MM.1S (cell line): ENCODE measurements at regions not wholly inside any gene's neighbourhood (a gene's known extent, or its start where the extent isn't known, plus 50 kb on each side); places are given as distances from the start of the nearest gene placed in this dataset.

Source experiments
- DNase-seq: peaks from one replicate; pipeline ENCODE4 v3.0.0-alpha.2; 2015
- H2AFZ ChIP-seq: fragments of 300-600 bp; sonication (generic); 2 replicates; pipeline ENCODE4 v1.6.0; 2016; ENCODE audit warnings: antibody characterized with exemption, low read length
- H3F3A ChIP-seq: fragments of 300-600 bp; sonication (generic); 2 replicates; pipeline ENCODE4 v1.6.1; 2016; ENCODE audit warnings: mild to moderate bottlenecking, antibody characterized with exemption, low read length, moderate library complexity, mixed read lengths; ENCODE audit not compliant: insufficient read depth
- H3K27ac ChIP-seq: fragments of 300-600 bp; sonication (generic); 2 replicates; pipeline ENCODE4 v1.5.1; 2016; ENCODE audit warnings: mild to moderate bottlenecking, low read length
- H3K27me3 ChIP-seq: fragments of 300-600 bp; sonication (generic); replicated peaks from 2 replicates; pipeline ENCODE4 v1.6.0; 2016; ENCODE audit warnings: low read length; ENCODE audit not compliant: insufficient read depth
- H3K36me3 ChIP-seq: fragments of 300-600 bp; sonication (generic); replicated peaks from 2 replicates; pipeline ENCODE4 v1.6.1; 2016; ENCODE audit warnings: mild to moderate bottlenecking, low read length, mixed read lengths; ENCODE audit not compliant: insufficient read depth
- H3K4me1 ChIP-seq: fragments of 300-600 bp; sonication (generic); 2 replicates; pipeline ENCODE4 v1.6.1; 2016; ENCODE audit warnings: low read length, mixed read lengths
- H3K4me2 ChIP-seq: fragments of 300-600 bp; sonication (generic); 2 replicates; pipeline ENCODE4 v1.6.0; 2016; ENCODE audit warnings: low read depth, low read length
- H3K4me3 ChIP-seq: fragments of 300-600 bp; sonication (generic); 2 replicates; pipeline ENCODE4 v1.5.1; 2016; ENCODE audit warnings: low read length, mixed read lengths
- H3K79me2 ChIP-seq: fragments of 300-600 bp; sonication (generic); 2 replicates; pipeline ENCODE4 v1.6.1; 2016; ENCODE audit warnings: mixed run types, low read length, mixed read lengths
- H3K9ac ChIP-seq: fragments of 300-600 bp; sonication (generic); 2 replicates; pipeline ENCODE4 v1.6.1; 2016; ENCODE audit warnings: low read length, mixed read lengths
- H3K9me2 ChIP-seq: fragments of 300-600 bp; sonication (generic); replicated peaks from 2 replicates; pipeline ENCODE4 v1.6.1; 2016; ENCODE audit warnings: mild to moderate bottlenecking, low read length, mixed read lengths; ENCODE audit not compliant: insufficient read depth
- H3K9me3 ChIP-seq: fragments of 300-600 bp; sonication (generic); replicated peaks from 2 replicates; pipeline ENCODE4 v1.6.1; 2016; ENCODE audit warnings: mild to moderate bottlenecking, low read length, mixed read lengths; ENCODE audit not compliant: insufficient read depth
- H4K20me1 ChIP-seq: fragments of 300-600 bp; sonication (generic); 2 replicates; pipeline ENCODE4 v1.6.1; 2016; ENCODE audit warnings: mild to moderate bottlenecking, low read length, moderate library complexity, mixed read lengths; ENCODE audit not compliant: insufficient read depth
- CTCF ChIP-seq: fragments of 300-600 bp; sonication (generic); IDR thresholded peaks from 2 replicates; pipeline ENCODE4 v1.5.1; 2016; ENCODE audit warnings: antibody characterized with exemption, low read length, mixed read lengths
- EZH2 ChIP-seq: fragments of 300-600 bp; sonication (generic); optimal IDR thresholded peaks from 2 replicates; pipeline ENCODE3; 2017; ENCODE audit warnings: low read depth, mild to moderate bottlenecking, antibody characterized with exemption, low read length, mixed read lengths
- EZH2phosphoT487 ChIP-seq: fragments of 300-600 bp; sonication (generic); IDR thresholded peaks from 2 replicates; pipeline ENCODE4 v1.6.1; 2018; ENCODE audit warnings: antibody characterized with exemption, low read length

GRCh38 chr7:46160861-46161260 lies 239.8 kb upstream of the IGFBP3 start:
- H3K4me3 ChIP-seq: no peak overlapping the region
- H3F3A ChIP-seq: no peaks in the 10 kb centered on the region
- H3K27me3 ChIP-seq: no peaks in the 10 kb centered on the region
- H3K79me2 ChIP-seq: no peaks in the 10 kb centered on the region
- no peak overlapping the region for H2AFZ ChIP-seq
- H3K27ac ChIP-seq: no peak overlapping the region
- no peaks in the 10 kb centered on the region for H3K9me3 ChIP-seq
- no peaks in the 10 kb centered on the region for H3K4me1 ChIP-seq
- H3K4me2 ChIP-seq: no peak overlapping the region
- TF ChIP-seq EZH2: no peak
- no peak for TF ChIP-seq EZH2phosphoT487
- TF ChIP-seq CTCF: no peak
- no peaks in the 10 kb centered on the region for H3K9me2 ChIP-seq
- no peak for DNase-seq
- no peaks in the 10 kb centered on the region for H4K20me1 ChIP-seq
- H3K9ac ChIP-seq: no peak overlapping the region
- no peaks in the 10 kb centered on the region for H3K36me3 ChIP-seq

DNA sequence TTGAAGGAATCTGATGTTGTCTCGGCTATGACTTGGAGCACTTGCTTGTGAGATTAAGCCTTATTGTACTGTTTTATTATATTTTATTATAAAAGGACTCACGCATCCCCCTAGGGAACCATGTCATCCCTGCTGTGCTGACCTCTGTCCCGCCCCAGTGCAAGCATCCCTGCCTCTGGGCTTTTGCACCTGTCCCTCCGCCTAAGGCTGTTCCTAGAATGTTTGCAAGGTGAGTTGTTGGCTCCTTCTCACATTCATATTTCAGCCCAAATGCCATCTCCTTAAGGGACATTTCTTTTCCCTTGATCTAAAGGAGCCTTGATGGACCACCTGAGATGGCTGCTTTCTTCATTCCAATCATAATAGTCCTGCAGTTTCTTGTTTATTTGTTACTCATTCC lies 236.9 kb upstream of the IGFBP3 start:
- H3K9me2 ChIP-seq: no peaks in the 10 kb centered on the region
- H3K79me2 ChIP-seq: no peaks in the 10 kb centered on the region
- no peak overlapping the region for H3K27ac ChIP-seq
- H3K4me1 ChIP-seq: peaks cover 19% of the 10 kb centered on the region
- no peaks in the 10 kb centered on the region for H3K27me3 ChIP-seq
- peaks cover 17% of the 10 kb centered on the region for H3F3A ChIP-seq
- H3K4me3 ChIP-seq: no peak overlapping the region
- no peak overlapping the region for H3K9ac ChIP-seq
- TF ChIP-seq CTCF (no peak), EZH2phosphoT487 (no peak), EZH2 (no peak)
- H3K9me3 ChIP-seq: no peaks in the 10 kb centered on the region
- no peak for DNase-seq
- no peak overlapping the region for H2AFZ ChIP-seq
- no peaks in the 10 kb centered on the region for H4K20me1 ChIP-seq
- no peak overlapping the region for H3K4me2 ChIP-seq
- no peaks in the 10 kb centered on the region for H3K36me3 ChIP-seq

DNA sequence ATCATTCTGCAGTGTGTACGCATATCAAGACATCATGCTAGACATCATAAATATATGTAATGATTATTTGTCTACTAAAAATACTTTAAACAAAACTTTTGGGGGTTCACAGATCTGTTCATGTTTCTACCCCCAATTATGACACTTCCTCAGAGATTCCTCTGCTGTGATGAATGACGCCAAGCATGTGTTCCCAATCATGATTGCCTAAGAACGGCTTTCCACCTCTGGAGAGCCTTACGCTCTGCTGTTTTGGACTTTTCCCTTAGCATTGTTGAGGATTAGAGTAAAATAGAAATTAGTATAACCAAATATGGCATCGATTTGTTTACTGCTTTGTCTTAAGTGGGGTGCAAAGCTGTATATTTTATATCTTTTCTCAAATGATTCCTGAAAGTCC lies 236.3 kb upstream of the IGFBP3 start:
- Histone ChIP-seq H3K27me3 (no peaks in the 10 kb centered on the region), H3K36me3 (no peaks in the 10 kb centered on the region), H3K27ac (no peak overlapping the region), H3K9me2 (no peaks in the 10 kb centered on the region), H2AFZ (no peak overlapping the region), H4K20me1 (no peaks in the 10 kb centered on the region), H3K4me2 (no peak overlapping the region), H3K9me3 (no peaks in the 10 kb centered on the region), H3K79me2 (no peaks in the 10 kb centered on the region), H3K9ac (no peak overlapping the region), H3K4me1 (peaks cover 24% of the 10 kb centered on the region), H3F3A (peaks cover 22% of the 10 kb centered on the region), H3K4me3 (no peak overlapping the region)
- DNase-seq: no peak
- TF ChIP-seq EZH2phosphoT487 (no peak), EZH2 (no peak), CTCF (no peak)
